ENCODE measurements at regions not wholly inside any gene's neighbourhood (a gene's known extent, or its start where the extent isn't known, plus 50 kb on each side); places are given as distances from the start of the nearest gene placed in this dataset.

DNA sequence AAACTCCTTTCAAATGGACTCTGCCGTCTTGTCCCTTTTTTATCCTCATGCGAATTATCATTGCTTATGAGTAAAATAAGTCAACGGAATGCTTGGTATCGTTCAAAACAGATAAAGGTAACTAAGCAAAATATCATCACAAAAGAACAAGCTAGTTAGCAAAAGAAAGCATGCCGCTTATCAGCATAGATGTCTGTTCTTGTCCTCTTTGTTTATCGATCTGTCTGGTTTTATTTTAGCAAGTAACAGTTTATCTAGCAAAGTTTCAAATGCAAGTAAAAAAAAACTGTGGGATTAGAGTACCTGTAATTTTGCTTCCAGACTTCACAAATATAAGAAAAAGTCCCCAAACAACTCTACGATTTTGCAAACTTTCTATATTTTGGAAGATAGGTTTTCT is 561.5 kb downstream of the USP25 start:
- H3K36me3 Mint-ChIP-seq (ENCODE audit: low read depth), result no peaks in the 10 kb centered on the region
- TF ChIP-seq, protein P1, sequence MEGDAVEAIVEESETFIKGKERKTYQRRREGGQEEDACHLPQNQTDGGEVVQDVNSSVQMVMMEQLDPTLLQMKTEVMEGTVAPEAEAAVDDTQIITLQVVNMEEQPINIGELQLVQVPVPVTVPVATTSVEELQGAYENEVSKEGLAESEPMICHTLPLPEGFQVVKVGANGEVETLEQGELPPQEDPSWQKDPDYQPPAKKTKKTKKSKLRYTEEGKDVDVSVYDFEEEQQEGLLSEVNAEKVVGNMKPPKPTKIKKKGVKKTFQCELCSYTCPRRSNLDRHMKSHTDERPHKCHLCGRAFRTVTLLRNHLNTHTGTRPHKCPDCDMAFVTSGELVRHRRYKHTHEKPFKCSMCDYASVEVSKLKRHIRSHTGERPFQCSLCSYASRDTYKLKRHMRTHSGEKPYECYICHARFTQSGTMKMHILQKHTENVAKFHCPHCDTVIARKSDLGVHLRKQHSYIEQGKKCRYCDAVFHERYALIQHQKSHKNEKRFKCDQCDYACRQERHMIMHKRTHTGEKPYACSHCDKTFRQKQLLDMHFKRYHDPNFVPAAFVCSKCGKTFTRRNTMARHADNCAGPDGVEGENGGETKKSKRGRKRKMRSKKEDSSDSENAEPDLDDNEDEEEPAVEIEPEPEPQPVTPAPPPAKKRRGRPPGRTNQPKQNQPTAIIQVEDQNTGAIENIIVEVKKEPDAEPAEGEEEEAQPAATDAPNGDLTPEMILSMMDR (IDR thresholded peaks at IDR 0.05), result no peak
- ATAC-seq, result no peak
- DNase-seq, result no peak
- no peaks in the 10 kb centered on the region for H3K4me1 Mint-ChIP-seq (ENCODE audit: low read depth)
- CTCF ChIA-PET, result no interaction called here
- no peaks in the 10 kb centered on the region for H3K9me3 Mint-ChIP-seq
- H3K27me3 Mint-ChIP-seq, result no peaks in the 10 kb centered on the region
- POLR2A ChIA-PET, result no interaction called here
- H3K27ac Mint-ChIP-seq, result no peak overlapping the region
- intact Hi-C loops (cut with micrococcal nuclease), result no loop called here
- no peak overlapping the region for H3K4me3 Mint-ChIP-seq

DNA sequence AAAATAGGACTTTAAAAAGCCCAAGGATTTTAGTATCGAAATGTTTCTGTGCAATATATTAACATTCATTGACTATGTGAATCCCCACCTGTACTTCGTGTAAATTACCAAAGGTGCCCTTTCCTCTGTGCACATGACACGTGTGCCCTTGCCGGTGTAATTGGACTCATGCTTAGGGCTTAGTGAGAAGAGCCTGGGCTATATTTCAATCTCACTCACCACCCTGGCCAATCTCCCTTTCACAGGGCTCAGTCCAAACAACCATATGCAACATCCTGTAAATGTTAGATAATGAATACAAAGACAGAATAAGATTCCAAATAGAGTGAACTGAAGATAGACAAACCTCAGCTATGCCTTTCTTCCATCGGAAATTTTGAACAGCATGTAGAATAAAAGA is 564.3 kb downstream of the USP25 start:
- CTCF ChIA-PET, result interaction anchor here (1.9 kb wide), 1 partner anchor 36 kb away, joined by 4 read pairs; no protein-coding TSS in a partner anchor
- no peaks in the 10 kb centered on the region for H3K9me3 Mint-ChIP-seq
- POLR2A ChIA-PET, result no interaction called here
- H3K4me1 Mint-ChIP-seq (ENCODE audit: low read depth), result no peaks in the 10 kb centered on the region
- DNase-seq (no peak), ATAC-seq (no peak)
- intact Hi-C loops (cut with micrococcal nuclease), result no loop called here
- no peak overlapping the region for H3K4me3 Mint-ChIP-seq
- no peaks in the 10 kb centered on the region for H3K36me3 Mint-ChIP-seq (ENCODE audit: low read depth)
- H3K27ac Mint-ChIP-seq, result no peak overlapping the region
- H3K27me3 Mint-ChIP-seq, result no peaks in the 10 kb centered on the region
- TF ChIP-seq, protein P1 (IDR thresholded peaks at IDR 0.05), result no peak

DNA sequence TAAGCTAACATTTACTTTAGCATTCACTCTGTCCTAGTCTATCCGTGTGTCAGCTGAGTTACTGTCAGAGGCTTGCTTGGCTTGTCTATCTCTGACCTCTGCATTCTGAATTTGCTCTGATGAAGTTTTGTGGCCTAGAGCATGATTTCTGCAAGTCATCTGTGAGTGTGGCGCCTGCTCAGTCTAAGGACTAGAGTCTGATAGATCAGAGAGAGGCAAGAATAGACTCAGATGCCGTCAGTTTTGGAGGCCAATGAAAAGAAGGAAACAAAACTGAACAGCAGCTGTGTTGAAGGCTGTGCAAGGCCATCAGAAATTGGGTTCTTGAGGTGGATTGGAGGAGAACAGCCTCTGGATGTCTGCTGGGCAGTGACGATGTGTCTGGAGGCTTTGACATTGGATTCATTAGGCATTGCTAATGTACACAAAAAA is 573.1 kb downstream of the USP25 start:
- POLR2A ChIA-PET, result no interaction called here
- Mint-ChIP-seq H3K4me3 (no peak overlapping the region), H3K4me1 (ENCODE audit: low read depth) (no peaks in the 10 kb centered on the region), H3K36me3 (ENCODE audit: low read depth) (no peaks in the 10 kb centered on the region), H3K9me3 (no peaks in the 10 kb centered on the region), H3K27ac (no peak overlapping the region), H3K27me3 (no peaks in the 10 kb centered on the region)
- no peak for ATAC-seq
- TF ChIP-seq, protein P1 (IDR thresholded peaks at IDR 0.05), result no peak
- no peak for DNase-seq
- intact Hi-C loops (cut with micrococcal nuclease), result no loop called here
- CTCF ChIA-PET, result no interaction called here

DNA sequence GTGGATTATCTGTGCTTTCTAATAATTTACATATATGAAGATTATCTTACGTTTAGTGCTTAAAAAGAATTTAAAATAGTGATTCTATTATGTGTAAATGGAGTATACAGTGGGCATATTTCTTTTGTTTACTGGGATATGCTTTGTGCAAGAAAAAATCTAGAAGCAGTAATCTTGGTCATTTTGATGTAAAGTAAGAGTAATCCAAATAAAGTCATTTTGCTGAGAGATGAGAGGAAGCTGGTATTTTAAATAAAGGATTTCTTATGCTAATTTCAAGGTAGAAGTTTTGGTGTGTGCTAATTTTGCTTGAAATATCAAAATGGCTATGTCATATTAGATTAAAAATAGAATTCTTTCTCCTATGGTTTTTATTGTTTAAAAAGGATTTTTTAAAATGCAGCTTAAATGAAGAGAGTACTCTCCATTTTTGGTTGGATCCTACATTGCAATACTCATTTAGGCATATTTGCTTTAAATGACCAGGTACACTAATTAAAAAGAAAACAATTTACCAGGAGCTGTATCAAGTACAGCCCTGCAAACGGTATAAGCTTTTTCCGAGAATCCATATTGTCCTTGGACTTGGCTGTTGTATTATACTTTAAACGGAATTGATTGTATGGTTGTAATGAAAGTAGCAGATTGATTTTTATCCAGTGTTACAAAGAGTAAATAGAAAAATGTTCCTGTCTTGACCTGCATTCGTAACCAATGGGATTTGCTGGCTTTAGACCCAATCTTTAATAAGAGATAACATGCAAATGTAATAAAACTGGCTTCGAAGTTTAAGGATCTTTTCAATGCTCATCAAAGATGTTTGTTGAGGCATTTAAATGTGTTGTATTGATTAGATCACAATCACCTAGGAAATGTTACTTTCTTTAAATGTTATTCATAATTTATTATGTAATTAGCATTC is 574.7 kb downstream of the USP25 start:
- Mint-ChIP-seq H3K4me3 (no peak overlapping the region), H3K9me3 (no peaks in the 10 kb centered on the region), H3K4me1 (ENCODE audit: low read depth) (peaks cover 4% of the 10 kb centered on the region), H3K27me3 (no peaks in the 10 kb centered on the region), H3K27ac (no peak overlapping the region), H3K36me3 (ENCODE audit: low read depth) (no peaks in the 10 kb centered on the region)
- DNase-seq (no peak), ATAC-seq (no peak)
- TF ChIP-seq, protein P1 (IDR thresholded peaks at IDR 0.05), result no peak
- intact Hi-C loops (cut with micrococcal nuclease), result no loop called here
- ChIA-PET POLR2A (no interaction called here), CTCF (no interaction called here)

DNA sequence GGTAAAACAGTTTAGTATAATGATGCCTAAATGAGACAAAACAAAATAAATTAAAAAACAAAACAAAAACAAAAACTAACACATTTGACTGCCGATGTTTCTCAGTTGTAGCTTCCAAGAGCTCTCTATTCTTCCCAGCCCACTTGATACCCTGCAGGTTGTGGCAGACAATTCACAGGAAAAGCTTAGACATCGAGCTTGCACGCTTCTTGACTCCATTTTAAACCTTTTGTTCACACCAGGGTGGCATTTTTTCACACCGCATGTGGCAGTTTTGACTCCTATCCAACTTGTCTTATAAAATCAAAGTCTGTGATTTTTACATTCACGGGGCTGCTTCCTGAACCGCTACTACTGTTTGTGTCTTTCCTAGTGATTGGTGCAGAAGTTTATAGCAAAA is 575.9 kb downstream of the USP25 start:
- no peak for DNase-seq
- CTCF ChIA-PET, result no interaction called here
- Mint-ChIP-seq H3K4me1 (ENCODE audit: low read depth) (peaks cover 4% of the 10 kb centered on the region), H3K27ac (no peak overlapping the region), H3K27me3 (no peaks in the 10 kb centered on the region), H3K9me3 (no peaks in the 10 kb centered on the region), H3K4me3 (no peak overlapping the region), H3K36me3 (ENCODE audit: low read depth) (no peaks in the 10 kb centered on the region)
- no peak for ATAC-seq
- TF ChIP-seq, protein P1 (IDR thresholded peaks at IDR 0.05), result no peak
- intact Hi-C loops (cut with micrococcal nuclease), result no loop called here
- POLR2A ChIA-PET, result no interaction called here
